Endothelial cell of umbilical vein (primary cell): ENCODE measurements at regions not wholly inside any gene's neighbourhood (a gene's known extent, or its start where the extent isn't known, plus 50 kb on each side); places are given as distances from the start of the nearest gene placed in this dataset.

Experiments
- BruUV-seq: library from RNA; stranded (reverse); fragments of 400-500 nt; replicated peaks from 2 replicates; lab custom pipeline; 2021; lab: Mats Ljungman, UMichigan
- CTCF ChIA-PET: fragments of 300-600, 350-600 bp; sonication (Branson Sonifier 250); formaldehyde crosslinking; loops from one replicate; lab custom pipeline; 2021; ENCODE audit warnings: antibody characterized with exemption, inconsistent platforms; lab: Charles Lee
- POLR2A ChIA-PET: fragments of 300-600, 350-600 bp; sonication (Branson Sonifier 250); formaldehyde crosslinking; loops from one replicate; lab custom pipeline; 2021; ENCODE audit warnings: antibody characterized with exemption, inconsistent platforms; lab: Charles Lee
- DNase-seq: peaks from one replicate; pipeline ENCODE4 v3.0.0-alpha.2; 2011; ENCODE audit warnings: low read depth, low spot score
- FAIRE-seq: peaks from 2 replicates; lab custom pipeline; 2011; peaks lifted over from hg19 to GRCh38; lab: Jason Lieb, UNC
- H2AFZ ChIP-seq: 2 replicates; pipeline ENCODE4 v1.6.0; 2012; ENCODE audit warnings: low read depth, low read length, control low read depth, inconsistent platforms
- H3K27ac ChIP-seq: 2 replicates; pipeline ENCODE4 v1.5.1; 2011; ENCODE audit warnings: low read depth, mild to moderate bottlenecking, control low read depth, low read length, moderate library complexity; ENCODE audit not compliant: insufficient read depth
- H3K27me3 ChIP-seq, 2 experiments: 2 replicates each; pipeline versions ENCODE4 v1.6.0 to v1.6.1; 2011; ENCODE audit warnings: low read length in 2 of 2, mixed read lengths in 1 of 2; ENCODE audit not compliant: control insufficient read depth in 2 of 2, insufficient read depth in 2 of 2
- H3K36me3 ChIP-seq, 2 experiments: 2 replicates in 1 of 2; 3 replicates in 1 of 2; pipeline ENCODE4 v1.5.1; 2011; ENCODE audit warnings: low read length in 2 of 2, mild to moderate bottlenecking in 1 of 2, moderate library complexity in 1 of 2; ENCODE audit not compliant: control insufficient read depth in 2 of 2, insufficient read depth in 2 of 2; ENCODE audit errors: extremely low read depth in 1 of 2
- H3K4me1 ChIP-seq: 3 replicates; pipeline ENCODE4 v1.5.1; 2011; ENCODE audit warnings: mild to moderate bottlenecking, low read length; ENCODE audit not compliant: control insufficient read depth, insufficient read depth; ENCODE audit errors: extremely low read depth
- H3K4me2 ChIP-seq: 2 replicates; pipeline ENCODE4 v1.6.1; 2011; ENCODE audit warnings: low read length, control low read depth, mixed read lengths; ENCODE audit not compliant: insufficient read depth
- H3K4me3 ChIP-seq, 3 experiments: fragments of 200-600 bp in 1 of 3; sonication (generic), shearing (Covaris generic) in 1 of 3; replicated peaks in 1 of 3; 2 replicates each; pipeline ENCODE4 v1.5.1; 2011 to 2016; ENCODE audit warnings: control low read depth in 3 of 3, low read length in 3 of 3, mild to moderate bottlenecking in 2 of 3, inconsistent platforms in 1 of 3, low read depth in 1 of 3, moderate library complexity in 1 of 3; ENCODE audit not compliant: insufficient read depth in 1 of 3
- H3K79me2 ChIP-seq: 2 replicates; pipeline ENCODE4 v1.6.0; 2012; ENCODE audit warnings: low read length, inconsistent platforms; ENCODE audit not compliant: control insufficient read depth, insufficient read depth
- H3K9ac ChIP-seq: replicated peaks from 2 replicates; pipeline ENCODE3; 2011; ENCODE audit warnings: low read length, control low read depth; ENCODE audit not compliant: insufficient read depth; ENCODE audit errors: extremely low read depth
- H3K9me1 ChIP-seq: replicated peaks from 3 replicates; pipeline ENCODE4 v1.6.0; 2011; ENCODE audit warnings: mild to moderate bottlenecking, low read length; ENCODE audit not compliant: control insufficient read depth, insufficient read depth; ENCODE audit errors: extremely low read depth
- H3K9me3 ChIP-seq: replicated peaks from 2 replicates; pipeline ENCODE4 v1.5.1; 2012; ENCODE audit warnings: low read length, inconsistent platforms; ENCODE audit not compliant: control insufficient read depth, insufficient read depth
- H4K20me1 ChIP-seq: replicated peaks from 2 replicates; pipeline ENCODE3; 2011; ENCODE audit warnings: mild to moderate bottlenecking, low read length; ENCODE audit not compliant: control insufficient read depth, insufficient read depth; ENCODE audit errors: extremely low read depth
- EZH2 ChIP-seq: IDR thresholded peaks from 2 replicates; pipeline ENCODE4 v1.6.1; 2012; ENCODE audit warnings: borderline replicate concordance, low read depth, mild to moderate bottlenecking, moderate library complexity, low read length, inconsistent platforms; ENCODE audit not compliant: severe bottlenecking
- FOS ChIP-seq: IDR thresholded peaks from 2 replicates; pipeline ENCODE4 v1.6.1; 2011; ENCODE audit warnings: mild to moderate bottlenecking, low read length, moderate library complexity, borderline replicate concordance; ENCODE audit not compliant: insufficient read depth
- GATA2 ChIP-seq: IDR thresholded peaks from 2 replicates; pipeline ENCODE4 v1.7.0; 2011; ENCODE audit warnings: low read depth, mild to moderate bottlenecking, moderate library complexity, mixed read lengths, low read length; ENCODE audit not compliant: insufficient read length, insufficient read depth
- JUN ChIP-seq: IDR thresholded peaks from 2 replicates; pipeline ENCODE4 v1.6.1; 2011; ENCODE audit warnings: borderline replicate concordance, low read depth; ENCODE audit not compliant: insufficient read length, insufficient read depth
- MAX ChIP-seq: IDR thresholded peaks from 2 replicates; pipeline ENCODE4 v1.6.1; 2011; ENCODE audit not compliant: insufficient read depth, insufficient read length
- POLR2A ChIP-seq: IDR thresholded peaks from 2 replicates; pipeline ENCODE4 v1.6.1; 2012; ENCODE audit warnings: low read depth, mild to moderate bottlenecking, control low read depth, low read length
- dilution Hi-C: fragments of 300-500 bp; cut with MboI; formaldehyde crosslinking; loops from one replicate; pipeline ENCODE4 v1.15.0; 2019; ENCODE audit warnings: low sequenced_read_pairs; ENCODE audit not compliant: extremely low pct_ligation_motif_present
- intact Hi-C: fragments of 100-400 bp; cut with micrococcal nuclease; formaldehyde crosslinking; loops from one replicate; pipeline ENCODE4 v1.10.0; 2022

DNA sequence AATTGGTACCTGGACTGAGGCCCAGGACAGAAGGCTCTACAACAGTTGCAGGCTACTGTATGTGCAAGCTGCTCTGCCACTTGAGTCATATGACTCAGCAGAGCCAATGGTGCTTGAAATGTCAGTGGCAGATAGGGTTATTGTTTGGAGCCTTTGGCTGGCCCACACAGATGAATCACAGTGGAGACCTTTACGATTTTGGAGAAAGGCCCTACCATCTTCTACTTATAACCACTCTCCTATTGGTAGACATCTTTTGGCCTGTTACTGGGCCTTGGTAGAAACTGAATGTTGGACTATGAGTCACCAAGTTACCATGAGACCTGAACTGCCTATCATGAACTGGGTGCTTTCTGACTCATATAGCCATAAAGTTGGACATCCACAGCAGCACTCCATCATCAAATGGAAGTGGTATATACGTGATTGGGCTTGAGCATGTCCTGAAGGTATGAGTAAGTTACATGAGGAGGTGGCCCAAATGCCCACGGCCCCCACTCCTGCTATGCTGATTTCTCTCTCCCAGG is 88.9 kb upstream of the NRXN1 start:
- H3K27me3 ChIP-seq, result no peaks in the 10 kb centered on the region
- H3K4me3 ChIP-seq, result no peak overlapping the region
- H3K9ac ChIP-seq, result no peak overlapping the region
- ChIA-PET POLR2A (no interaction called here), CTCF (no interaction called here)
- intact Hi-C loops (no loop called here), dilution Hi-C loops (no loop called here)
- BruUV-seq, result no TSS peak
- DNase-seq, result no peak
- no peaks in the 10 kb centered on the region for H3K79me2 ChIP-seq
- H3K36me3 ChIP-seq, result no peaks in the 10 kb centered on the region
- H2AFZ ChIP-seq, result no peak overlapping the region
- H3K9me3 ChIP-seq, result no peaks in the 10 kb centered on the region
- no peak overlapping the region for H3K27ac ChIP-seq
- H3K4me1 ChIP-seq, result no peaks in the 10 kb centered on the region
- TF ChIP-seq EZH2 (no peak), FOS (no peak), JUN (peak; percentile 14), POLR2A (no peak)
- no peak for FAIRE-seq
- H3K9me1 ChIP-seq, result no peaks in the 10 kb centered on the region
- no peaks in the 10 kb centered on the region for H4K20me1 ChIP-seq
- no peak overlapping the region for H3K4me2 ChIP-seq

DNA sequence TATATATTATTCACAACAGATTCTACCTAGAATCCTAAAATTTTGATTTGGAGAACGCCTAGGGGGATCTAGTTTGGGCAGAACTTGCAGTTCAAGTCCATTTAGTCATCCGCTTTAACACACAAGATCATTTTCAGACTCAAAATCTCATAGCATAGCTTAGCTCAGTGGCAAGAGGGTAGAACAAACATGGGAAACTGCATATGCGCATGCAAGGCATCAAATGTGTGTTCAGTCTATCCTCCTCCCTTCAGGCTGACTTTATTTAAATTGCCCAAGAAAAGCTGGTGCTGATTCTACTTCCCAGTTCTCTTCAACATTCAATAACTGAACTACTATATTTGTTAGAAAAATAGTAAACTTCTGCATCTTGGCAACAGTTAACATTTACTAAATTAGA is 79.6 kb upstream of the NRXN1 start:
- no peak overlapping the region for H3K27ac ChIP-seq
- dilution Hi-C loops (no loop called here), intact Hi-C loops (no loop called here)
- no peak overlapping the region for H3K4me3 ChIP-seq
- TF ChIP-seq GATA2 (no peak), JUN (no peak), POLR2A (no peak), MAX (no peak)
- DNase-seq (no peak), FAIRE-seq (no peak)
- ChIA-PET POLR2A (no interaction called here), CTCF (no interaction called here)
- H3K79me2 ChIP-seq, result no peaks in the 10 kb centered on the region
- no peaks in the 10 kb centered on the region for H4K20me1 ChIP-seq
- H3K36me3 ChIP-seq, result no peaks in the 10 kb centered on the region
- no peaks in the 10 kb centered on the region for H3K27me3 ChIP-seq
- no peaks in the 10 kb centered on the region for H3K9me3 ChIP-seq
- H3K9ac ChIP-seq, result no peak overlapping the region
- no TSS peak for BruUV-seq
- H3K4me2 ChIP-seq, result no peak overlapping the region
- no peak overlapping the region for H2AFZ ChIP-seq
- no peaks in the 10 kb centered on the region for H3K4me1 ChIP-seq
- no peaks in the 10 kb centered on the region for H3K9me1 ChIP-seq
